ENCODE measurements at regions not wholly inside any gene's neighbourhood (a gene's known extent, or its start where the extent isn't known, plus 50 kb on each side); places are given as distances from the start of the nearest gene placed in this dataset.

- TF ChIP-seq POLR2A (IDR thresholded peaks at IDR 0.05; ENCODE audit: low read length) (no peak), GATA1 (IDR thresholded peaks at IDR 0.05; ENCODE audit: low read depth, low read length) (no peak)
- DNase-seq: no peak
These were observed 113.6 kb upstream of the TIAM1 start for GRCh38 chr21:31457675-31458074.

DNA sequence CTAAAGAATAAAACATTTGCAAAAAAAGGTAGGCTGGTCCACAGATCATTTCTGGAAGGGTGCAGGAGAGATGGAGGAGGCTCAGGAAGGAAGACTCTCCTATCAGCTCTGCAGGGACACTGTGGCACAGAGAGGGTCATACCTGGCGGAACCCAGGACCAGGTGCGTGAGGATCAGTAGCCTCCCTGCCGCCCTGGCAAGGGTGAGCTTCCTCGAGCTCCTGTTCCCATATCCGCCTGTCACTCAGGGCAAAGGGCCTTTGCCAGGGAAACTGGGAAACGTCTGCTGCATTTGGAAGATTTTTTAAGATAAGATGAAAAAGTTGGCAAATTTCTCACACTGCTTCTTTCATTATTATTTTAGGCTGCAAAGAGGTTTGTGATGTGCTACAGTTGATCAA, 112.1 kb upstream of the TIAM1 start:
- DNase-seq: no peak
- no peak for TF ChIP-seq POLR2A (IDR thresholded peaks at IDR 0.05; ENCODE audit: low read length)
- TF ChIP-seq GATA1 (IDR thresholded peaks at IDR 0.05; ENCODE audit: low read depth, low read length): no peak

- no peak for TF ChIP-seq GATA1 (IDR thresholded peaks at IDR 0.05; ENCODE audit: low read depth, low read length)
- TF ChIP-seq POLR2A (IDR thresholded peaks at IDR 0.05; ENCODE audit: low read length): no peak
- DNase-seq: no peak
These were observed 111.4 kb upstream of the TIAM1 start for GRCh38 chr21:31455506-31455905.

- no peak for DNase-seq
- TF ChIP-seq POLR2A (IDR thresholded peaks at IDR 0.05; ENCODE audit: low read length): no peak
- TF ChIP-seq GATA1 (IDR thresholded peaks at IDR 0.05; ENCODE audit: low read depth, low read length): no peak
These were observed 106.9 kb upstream of the TIAM1 start for GRCh38 chr21:31450980-31451379.

DNA sequence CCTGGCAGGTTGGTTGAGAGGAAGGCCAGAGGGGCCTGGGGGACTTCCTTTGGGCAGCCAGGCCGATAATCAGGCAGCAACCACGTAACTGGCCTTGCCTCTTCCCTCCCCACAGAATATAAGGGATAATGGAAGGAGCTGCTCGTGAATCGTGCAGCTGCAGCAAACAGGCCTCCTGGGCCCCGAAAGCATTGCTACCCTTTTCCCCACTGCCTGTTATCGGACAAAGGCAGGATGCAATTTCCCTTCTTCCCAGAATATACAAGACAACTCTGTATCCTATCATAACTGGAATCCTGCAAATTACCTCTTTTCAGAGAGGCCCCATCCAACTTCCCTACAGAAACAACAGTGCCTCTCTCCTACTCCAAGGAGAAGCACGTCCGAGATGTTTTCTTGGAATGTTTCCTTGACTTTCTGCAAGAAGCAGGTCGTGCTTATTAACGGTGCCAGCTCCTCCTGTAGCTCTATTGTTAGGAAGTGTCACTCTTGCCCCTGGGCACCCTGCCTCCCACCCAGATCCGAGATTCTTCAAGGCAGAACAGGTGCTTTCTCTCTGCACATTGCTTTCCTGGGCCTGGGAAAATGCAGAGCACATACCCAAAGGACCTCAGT, 106.0 kb upstream of the TIAM1 start:
- no peak for DNase-seq
- no peak for TF ChIP-seq POLR2A (IDR thresholded peaks at IDR 0.05; ENCODE audit: low read length)
- no peak for TF ChIP-seq GATA1 (IDR thresholded peaks at IDR 0.05; ENCODE audit: low read depth, low read length)

GRCh38 chr21:31448496-31448895, 104.4 kb upstream of the TIAM1 start:
- DNase-seq: no peak

GRCh38 chr21:31447505-31447904, 103.4 kb upstream of the TIAM1 start:
- DNase-seq: no peak
- TF ChIP-seq GATA1 (IDR thresholded peaks at IDR 0.05; ENCODE audit: low read depth, low read length) (no peak), POLR2A (IDR thresholded peaks at IDR 0.05; ENCODE audit: low read length) (no peak)

More at GRCh38 chr21:31448496-31448895, 104.4 kb upstream of the TIAM1 start:
- TF ChIP-seq GATA1 (IDR thresholded peaks at IDR 0.05; ENCODE audit: low read depth, low read length) (no peak), POLR2A (IDR thresholded peaks at IDR 0.05; ENCODE audit: low read length) (no peak)

DNA sequence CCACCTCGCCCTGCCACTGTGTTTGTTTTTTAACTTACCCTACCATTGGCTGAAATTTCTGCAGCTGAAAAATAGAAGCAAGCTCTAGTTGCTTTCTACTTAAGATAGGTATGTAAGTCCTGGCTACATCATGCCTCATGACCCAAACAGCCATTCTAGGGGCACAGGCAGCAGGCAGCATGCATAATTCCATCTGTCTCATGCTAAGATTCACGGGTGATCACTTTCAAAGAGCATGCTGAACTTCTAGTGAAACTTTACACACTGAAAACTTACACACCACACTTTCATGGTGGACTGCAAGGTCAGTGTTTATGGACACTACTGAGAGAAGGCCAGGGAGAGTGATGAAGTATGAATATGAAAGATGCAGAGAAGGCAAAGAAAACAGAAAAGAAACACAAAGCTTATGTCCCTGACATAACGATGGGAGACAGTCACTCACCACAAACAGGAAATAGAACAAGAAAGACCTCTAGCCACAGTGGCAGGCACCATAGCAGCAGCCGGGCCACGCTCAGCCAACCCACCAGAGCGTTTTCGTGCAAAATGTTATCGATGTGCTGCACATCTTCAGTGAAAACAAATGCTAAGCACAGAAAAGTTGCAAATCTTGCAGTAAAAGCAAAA, 102.3 kb upstream of the TIAM1 start:
- TF ChIP-seq POLR2A (IDR thresholded peaks at IDR 0.05; ENCODE audit: low read length) (no peak), GATA1 (IDR thresholded peaks at IDR 0.05; ENCODE audit: low read depth, low read length) (no peak)
- DNase-seq: no peak

- DNase-seq: no peak
- no peak for TF ChIP-seq GATA1 (IDR thresholded peaks at IDR 0.05; ENCODE audit: low read depth, low read length)
- no peak for TF ChIP-seq POLR2A (IDR thresholded peaks at IDR 0.05; ENCODE audit: low read length)
These were observed 101.1 kb upstream of the TIAM1 start for GRCh38 chr21:31445137-31445536.

GRCh38 chr21:31443736-31444521, 99.9 kb upstream of the TIAM1 start:
- no peak for DNase-seq
- no peak for TF ChIP-seq GATA1 (IDR thresholded peaks at IDR 0.05; ENCODE audit: low read depth, low read length)
- no peak for TF ChIP-seq POLR2A (IDR thresholded peaks at IDR 0.05; ENCODE audit: low read length)

- no peak for DNase-seq
These were observed 98.3 kb upstream of the TIAM1 start for GRCh38 chr21:31442339-31442738.

GRCh38 chr21:31429506-31429905, 85.4 kb upstream of the TIAM1 start:
- TF ChIP-seq GATA1 (IDR thresholded peaks at IDR 0.05; ENCODE audit: low read depth, low read length) (no peak), POLR2A (IDR thresholded peaks at IDR 0.05; ENCODE audit: low read length) (no peak)
- DNase-seq: no peak

More at GRCh38 chr21:31442339-31442738, 98.3 kb upstream of the TIAM1 start:
- no peak for TF ChIP-seq GATA1 (IDR thresholded peaks at IDR 0.05; ENCODE audit: low read depth, low read length)
- TF ChIP-seq POLR2A (IDR thresholded peaks at IDR 0.05; ENCODE audit: low read length): no peak

GRCh38 chr21:31426235-31426797, 82.3 kb upstream of the TIAM1 start:
- DNase-seq: no peak

GRCh38 chr21:31425138-31425537, 81.1 kb upstream of the TIAM1 start:
- no peak for DNase-seq
- TF ChIP-seq GATA1 (IDR thresholded peaks at IDR 0.05; ENCODE audit: low read depth, low read length) (no peak), POLR2A (IDR thresholded peaks at IDR 0.05; ENCODE audit: low read length) (no peak)

More at GRCh38 chr21:31426235-31426797, 82.3 kb upstream of the TIAM1 start:
- TF ChIP-seq POLR2A (IDR thresholded peaks at IDR 0.05; ENCODE audit: low read length) (no peak), GATA1 (IDR thresholded peaks at IDR 0.05; ENCODE audit: low read depth, low read length) (no peak)

All from erythroblast (primary cell).